H9 (cell line): ENCODE measurements at regions not wholly inside any gene's neighbourhood (a gene's known extent, or its start where the extent isn't known, plus 50 kb on each side); places are given as distances from the start of the nearest gene placed in this dataset.
A peak's percentile ranks its signal among the peaks of the same experiment; 100 is the strongest.

Experiments used
- DNase-seq: peaks from one replicate; pipeline ENCODE4 v3.0.0-alpha.2; 2017
- H2AFZ ChIP-seq: one replicate; pipeline ENCODE4 v1.6.1; 2013; ENCODE audit warnings: mild to moderate bottlenecking, low read length, control low read depth, moderate library complexity
- H2AK5ac ChIP-seq: 2 replicates; pipeline ENCODE4 v1.6.1; 2013; ENCODE audit warnings: low read length, control low read depth, mixed read lengths; ENCODE audit not compliant: insufficient read length
- H2BK120ac ChIP-seq: one replicate; pipeline ENCODE4 v1.6.1; 2013; ENCODE audit warnings: low read depth, mild to moderate bottlenecking, low read length, control low read depth, inconsistent platforms; ENCODE audit not compliant: poor library complexity, severe bottlenecking
- H2BK12ac ChIP-seq: 2 replicates; pipeline ENCODE4 v1.6.1; 2013; ENCODE audit warnings: low read length, control low read depth, mixed read lengths, low read depth; ENCODE audit not compliant: insufficient read length
- H2BK15ac ChIP-seq: 2 replicates; pipeline ENCODE4 v1.6.1; 2013; ENCODE audit warnings: low read depth, low read length, control low read depth
- H2BK20ac ChIP-seq: one replicate; pipeline ENCODE4 v1.6.1; 2013; ENCODE audit warnings: low read depth, mild to moderate bottlenecking, low read length, control low read depth, inconsistent platforms; ENCODE audit not compliant: poor library complexity, severe bottlenecking
- H2BK5ac ChIP-seq: 2 replicates; pipeline ENCODE4 v1.6.1; 2013; ENCODE audit warnings: low read length, control low read depth, mixed read lengths; ENCODE audit not compliant: insufficient read length
- H3K14ac ChIP-seq: 2 replicates; pipeline ENCODE4 v1.6.1; 2013; ENCODE audit warnings: low read length, control low read depth; ENCODE audit not compliant: insufficient read depth
- H3K18ac ChIP-seq: 2 replicates; pipeline ENCODE4 v1.6.1; 2013; ENCODE audit warnings: low read depth, mild to moderate bottlenecking, mixed read lengths, low read length, control low read depth; ENCODE audit not compliant: insufficient read length
- H3K23ac ChIP-seq: 2 replicates; pipeline ENCODE4 v1.6.1; 2013; ENCODE audit warnings: low read length, control low read depth, mixed read lengths, low read depth; ENCODE audit not compliant: insufficient read length
- H3K23me2 ChIP-seq: 2 replicates; pipeline ENCODE4 v1.6.1; 2013; ENCODE audit warnings: low read depth, mild to moderate bottlenecking, mixed read lengths, low read length, control low read depth; ENCODE audit not compliant: insufficient read length, poor library complexity, severe bottlenecking
- H3K27ac ChIP-seq: 2 replicates; pipeline ENCODE4 v1.5.1; 2013; ENCODE audit warnings: low read length, control low read depth, mixed read lengths, low read depth; ENCODE audit not compliant: insufficient read length
- H3K27me3 ChIP-seq: 2 replicates; pipeline ENCODE4 v1.6.1; 2013; ENCODE audit warnings: low read length, control low read depth, inconsistent platforms; ENCODE audit not compliant: insufficient read depth
- H3K4ac ChIP-seq: 2 replicates; pipeline ENCODE4 v1.6.1; 2013; ENCODE audit warnings: low read depth, mild to moderate bottlenecking, control low read depth, inconsistent platforms, low read length, moderate library complexity
- H3K4me1 ChIP-seq: 2 replicates; pipeline ENCODE4 v1.6.1; 2013; ENCODE audit warnings: low read length, control low read depth, inconsistent platforms; ENCODE audit not compliant: insufficient read depth
- H3K4me2 ChIP-seq: 2 replicates; pipeline ENCODE4 v1.6.1; 2013; ENCODE audit warnings: low read length, control low read depth, mixed read lengths; ENCODE audit not compliant: insufficient read length, insufficient read depth
- H3K56ac ChIP-seq: 2 replicates; pipeline ENCODE4 v1.6.1; 2013; ENCODE audit warnings: low read depth, mild to moderate bottlenecking, mixed read lengths, low read length, control low read depth; ENCODE audit not compliant: insufficient read length
- H3K79me1 ChIP-seq: 2 replicates; pipeline ENCODE4 v1.6.1; 2013; ENCODE audit warnings: low read depth, mild to moderate bottlenecking, moderate library complexity, low read length, control low read depth, inconsistent platforms; ENCODE audit not compliant: insufficient read depth, poor library complexity, severe bottlenecking
- H3K79me2 ChIP-seq: 2 replicates; pipeline ENCODE4 v1.6.1; 2013; ENCODE audit warnings: low read length, control low read depth, inconsistent platforms; ENCODE audit not compliant: insufficient read depth
- H3K9ac ChIP-seq: 2 replicates; pipeline ENCODE4 v1.6.1; 2013; ENCODE audit warnings: low read length, control low read depth, mixed read lengths; ENCODE audit not compliant: insufficient read length; ENCODE audit errors: extremely low read depth
- H3K9me3 ChIP-seq: one replicate; pipeline ENCODE4 v1.6.1; 2013; ENCODE audit warnings: low read depth, low read length, inconsistent platforms; ENCODE audit not compliant: control insufficient read depth
- H3T11ph ChIP-seq: one replicate; pipeline ENCODE4 v1.6.1; 2013; ENCODE audit warnings: mild to moderate bottlenecking, low read length, control low read depth, inconsistent platforms
- H4K20me1 ChIP-seq: one replicate; pipeline ENCODE4 v1.6.1; 2013; ENCODE audit not compliant: control insufficient read depth, insufficient read length, insufficient read depth
- H4K5ac ChIP-seq: 2 replicates; pipeline ENCODE4 v1.6.1; 2013; ENCODE audit warnings: low read depth, mild to moderate bottlenecking, mixed read lengths, low read length, control low read depth; ENCODE audit not compliant: insufficient read length
- H4K8ac ChIP-seq: replicated peaks from 2 replicates; pipeline ENCODE4 v1.6.1; 2013; ENCODE audit warnings: low read length, control low read depth, mixed read lengths, low read depth; ENCODE audit not compliant: insufficient read length
- H4K91ac ChIP-seq: 2 replicates; pipeline ENCODE4 v1.6.1; 2013; ENCODE audit warnings: low read depth, mild to moderate bottlenecking, moderate library complexity, mixed read lengths, low read length, control low read depth; ENCODE audit not compliant: insufficient read length
- H3K27ac Mint-ChIP-seq, 3 experiments: 2 replicates in 2 of 3; 3 replicates in 1 of 3; pipeline ENCODE4 v1.8.0; 2020 to 2021; ENCODE audit warnings: mixed read lengths in 3 of 3, mild to moderate bottlenecking in 1 of 3, moderate library complexity in 1 of 3
- H3K27me3 Mint-ChIP-seq: 2 replicates; pipeline ENCODE4 v1.8.0; 2021; ENCODE audit warnings: low read depth, mild to moderate bottlenecking, moderate library complexity, mixed read lengths
- H3K36me3 Mint-ChIP-seq, 3 experiments: 2 replicates in 2 of 3; 3 replicates in 1 of 3; pipeline ENCODE4 v1.8.0; 2020 to 2021; ENCODE audit warnings: low read depth in 3 of 3, mixed read lengths in 3 of 3; ENCODE audit not compliant: insufficient read depth in 1 of 3
- H3K4me1 Mint-ChIP-seq, 2 experiments: 2 replicates each; pipeline ENCODE4 v1.8.0; 2020; ENCODE audit warnings: mixed read lengths in 2 of 2
- H3K4me3 Mint-ChIP-seq, 2 experiments: 2 replicates in 1 of 2; 3 replicates in 1 of 2; pipeline ENCODE4 v1.8.0; 2020 to 2021; ENCODE audit warnings: mild to moderate bottlenecking in 2 of 2, mixed read lengths in 2 of 2, moderate library complexity in 1 of 2
- H3K9me3 Mint-ChIP-seq, 2 experiments: 2 replicates in 1 of 2; 3 replicates in 1 of 2; pipeline ENCODE4 v1.8.0; 2020; ENCODE audit warnings: mild to moderate bottlenecking in 2 of 2, mixed read lengths in 2 of 2, moderate library complexity in 1 of 2
- WGBS: extraction: QIAGEN DNeasy Blood & Tissue Kit; methylation state at CpG from one replicate; pipeline ENCODE4 v1.1.7; 2013; ENCODE audit warnings: missing lambda C conversion rate, low lambda C conversion rate, mixed read lengths; ENCODE audit not compliant: insufficient read length; ENCODE audit errors: extremely low coverage; 5-methylcytosine and 5-hydroxymethylcytosine counted together
- TF ChIP-seq, protein P1 (sequence below): fragments of 200-600 bp; sonication (generic); conservative IDR thresholded peaks from 3 replicates; pipeline ENCODE4 v1.8.0; 2021; ENCODE audit warnings: antibody characterized with exemption, mild to moderate bottlenecking

DNA sequence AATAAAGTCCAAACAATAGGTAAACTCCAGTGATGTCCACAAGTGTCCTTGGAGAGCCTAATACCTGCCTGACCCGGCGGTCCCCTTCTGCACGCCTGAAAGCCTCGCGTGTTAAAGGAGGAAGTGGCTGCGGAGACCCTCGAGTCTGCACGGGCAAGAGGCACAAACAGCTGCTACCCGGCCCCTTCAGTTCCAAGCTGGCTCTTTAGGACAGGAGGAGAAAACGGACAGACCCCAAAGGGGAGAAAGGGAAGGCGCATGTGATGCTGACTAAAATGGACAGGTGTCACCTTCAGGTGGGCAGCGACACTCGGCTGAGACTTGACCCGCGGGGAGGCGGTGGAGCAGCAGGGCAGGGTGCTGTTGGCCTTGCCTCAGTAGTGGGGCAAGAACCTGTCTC lies 102.7 kb upstream of the TENM3 start:
- Histone ChIP-seq H2BK20ac (no peak overlapping the region), H2AFZ (no peak overlapping the region), H2BK15ac (no peak overlapping the region), H3K9ac (no peak overlapping the region), H3K18ac (no peak overlapping the region), H4K91ac (no peak overlapping the region), H3K14ac (no peak overlapping the region), H3K4me2 (peak overlapping the region; percentile 39), H3K23me2 (peaks cover 24% of the 10 kb centered on the region), H4K8ac (no peak overlapping the region), H3K56ac (no peak overlapping the region), H3K9me3 (no peaks in the 10 kb centered on the region), H3K4me1 (peaks cover 6% of the 10 kb centered on the region; the same call in 1 of the 2 replicates), H3K27ac (no peak overlapping the region), H2BK12ac (no peak overlapping the region), H3T11ph (no peak overlapping the region), H3K4ac (no peak overlapping the region), H3K79me1 (no peaks in the 10 kb centered on the region), H4K20me1 (no peaks in the 10 kb centered on the region), H4K5ac (no peak overlapping the region), H2BK120ac (no peak overlapping the region), H3K79me2 (peaks cover 3% of the 10 kb centered on the region; the same call in 1 of the 2 replicates), H3K23ac (no peak overlapping the region), H2BK5ac (no peak overlapping the region), H2AK5ac (no peak overlapping the region), H3K27me3 (peaks cover 4% of the 10 kb centered on the region; the same call in 1 of the 2 replicates)
- peak overlapping the region in 1 of 2 experiments; percentile 33; a peak in 1 of 5 replicates for H3K4me3 Mint-ChIP-seq
- H3K9me3 Mint-ChIP-seq = peaks cover 0 to 2% of the 10 kb centered on the region in 2 experiments; a peak in 3 of 5 replicates
- TF ChIP-seq, protein P1, sequence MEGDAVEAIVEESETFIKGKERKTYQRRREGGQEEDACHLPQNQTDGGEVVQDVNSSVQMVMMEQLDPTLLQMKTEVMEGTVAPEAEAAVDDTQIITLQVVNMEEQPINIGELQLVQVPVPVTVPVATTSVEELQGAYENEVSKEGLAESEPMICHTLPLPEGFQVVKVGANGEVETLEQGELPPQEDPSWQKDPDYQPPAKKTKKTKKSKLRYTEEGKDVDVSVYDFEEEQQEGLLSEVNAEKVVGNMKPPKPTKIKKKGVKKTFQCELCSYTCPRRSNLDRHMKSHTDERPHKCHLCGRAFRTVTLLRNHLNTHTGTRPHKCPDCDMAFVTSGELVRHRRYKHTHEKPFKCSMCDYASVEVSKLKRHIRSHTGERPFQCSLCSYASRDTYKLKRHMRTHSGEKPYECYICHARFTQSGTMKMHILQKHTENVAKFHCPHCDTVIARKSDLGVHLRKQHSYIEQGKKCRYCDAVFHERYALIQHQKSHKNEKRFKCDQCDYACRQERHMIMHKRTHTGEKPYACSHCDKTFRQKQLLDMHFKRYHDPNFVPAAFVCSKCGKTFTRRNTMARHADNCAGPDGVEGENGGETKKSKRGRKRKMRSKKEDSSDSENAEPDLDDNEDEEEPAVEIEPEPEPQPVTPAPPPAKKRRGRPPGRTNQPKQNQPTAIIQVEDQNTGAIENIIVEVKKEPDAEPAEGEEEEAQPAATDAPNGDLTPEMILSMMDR = no peak
- no peak overlapping the region for H3K27ac Mint-ChIP-seq
- peaks cover 32% of the 10 kb centered on the region for H3K27me3 Mint-ChIP-seq
- WGBS = no CpG with 5 or more reads among the region's 16 CpGs
- H3K36me3 Mint-ChIP-seq = peaks cover 0 to 6% (median 3%) of the 10 kb centered on the region in 3 experiments; a peak in 3 of 7 replicates
- peak; percentile 32 for DNase-seq
- peaks cover 37 to 45% of the 10 kb centered on the region in 2 experiments for H3K4me1 Mint-ChIP-seq
